HS-5 (cell line): ENCODE measurements at regions not wholly inside any gene's neighbourhood (a gene's known extent, or its start where the extent isn't known, plus 50 kb on each side); places are given as distances from the start of the nearest gene placed in this dataset.

ENCODE experiments used
- DNase-seq: peaks from one replicate; pipeline ENCODE4 v3.0.0-alpha.2; 2012; ENCODE audit warnings: low read depth

DNA sequence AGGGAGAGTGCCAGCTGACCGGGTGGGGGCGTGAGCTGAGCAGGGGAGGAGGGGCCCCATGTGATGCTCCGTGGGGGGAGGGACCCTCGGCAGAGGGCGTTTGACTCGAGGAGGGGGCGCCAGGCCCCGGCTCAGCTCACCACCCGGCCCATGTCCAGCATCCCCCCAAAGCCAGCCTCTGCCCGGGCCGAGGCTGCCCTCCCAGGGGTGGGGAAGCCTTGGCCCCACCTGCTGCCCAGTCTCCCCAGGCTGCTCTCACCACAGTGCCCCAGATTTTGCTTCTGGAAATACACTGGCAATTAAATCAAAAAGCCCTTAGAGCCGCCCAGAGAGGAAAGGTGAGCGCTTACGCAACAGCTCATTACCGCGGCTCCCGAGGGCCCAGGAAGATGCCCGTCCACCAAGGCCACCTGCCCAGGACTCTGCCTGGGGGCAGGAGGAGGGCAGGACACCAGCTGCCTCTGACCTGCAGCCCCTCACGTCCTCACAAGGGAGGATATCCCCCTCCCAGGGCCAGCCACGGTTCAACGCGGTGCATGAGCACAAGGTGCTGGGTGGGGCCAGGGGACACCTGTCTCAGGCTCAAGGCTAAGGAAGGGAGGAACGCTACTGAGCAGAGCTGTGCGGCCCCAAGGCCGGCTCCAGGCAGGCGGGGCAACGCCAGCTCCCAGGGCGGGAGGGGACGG lies 70.0 kb upstream of the INPP5A start:
- no peak for DNase-seq

DNA sequence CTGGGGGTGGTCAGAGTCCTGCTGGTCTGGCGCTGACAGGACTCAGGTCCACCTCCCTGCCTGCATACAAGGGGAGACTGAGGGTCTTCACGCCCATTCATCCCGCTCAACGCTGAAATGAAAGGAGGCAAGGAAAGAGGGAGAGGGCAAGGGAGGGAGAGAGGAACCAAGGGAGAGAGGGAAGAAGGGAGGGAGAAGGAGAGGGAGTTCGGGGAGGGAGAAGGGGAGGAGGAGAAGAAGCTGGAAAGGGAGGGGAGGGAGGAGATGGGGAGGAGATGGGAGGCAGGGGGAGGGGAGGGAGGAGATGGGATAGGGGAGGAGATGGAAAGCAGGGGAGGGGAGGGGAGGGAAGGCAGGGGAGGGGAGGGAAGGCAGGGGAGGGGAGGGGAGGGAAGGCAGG lies 69.4 kb upstream of the INPP5A start:
- no peak for DNase-seq

DNA sequence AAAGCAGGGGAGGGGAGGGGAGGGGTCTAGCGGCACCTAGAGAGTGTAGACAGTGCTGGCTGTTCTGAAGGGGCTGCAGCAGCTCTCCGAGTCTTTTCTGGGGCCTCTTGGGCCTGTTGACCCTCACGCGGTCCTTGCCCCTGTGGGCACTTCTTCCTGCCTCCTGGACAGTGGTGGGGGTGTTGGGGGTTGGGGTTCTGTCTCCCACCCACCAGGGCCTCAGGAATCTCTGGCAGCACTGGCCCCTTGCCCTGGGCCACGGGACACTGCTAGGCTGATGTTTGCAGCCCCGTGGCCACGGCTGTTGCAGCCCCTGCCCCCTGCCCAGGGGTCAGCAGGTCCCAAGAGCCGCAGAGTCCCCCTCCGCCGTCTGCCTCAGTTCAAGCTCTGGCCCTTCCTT lies 68.9 kb upstream of the INPP5A start:
- DNase-seq = no peak

DNA sequence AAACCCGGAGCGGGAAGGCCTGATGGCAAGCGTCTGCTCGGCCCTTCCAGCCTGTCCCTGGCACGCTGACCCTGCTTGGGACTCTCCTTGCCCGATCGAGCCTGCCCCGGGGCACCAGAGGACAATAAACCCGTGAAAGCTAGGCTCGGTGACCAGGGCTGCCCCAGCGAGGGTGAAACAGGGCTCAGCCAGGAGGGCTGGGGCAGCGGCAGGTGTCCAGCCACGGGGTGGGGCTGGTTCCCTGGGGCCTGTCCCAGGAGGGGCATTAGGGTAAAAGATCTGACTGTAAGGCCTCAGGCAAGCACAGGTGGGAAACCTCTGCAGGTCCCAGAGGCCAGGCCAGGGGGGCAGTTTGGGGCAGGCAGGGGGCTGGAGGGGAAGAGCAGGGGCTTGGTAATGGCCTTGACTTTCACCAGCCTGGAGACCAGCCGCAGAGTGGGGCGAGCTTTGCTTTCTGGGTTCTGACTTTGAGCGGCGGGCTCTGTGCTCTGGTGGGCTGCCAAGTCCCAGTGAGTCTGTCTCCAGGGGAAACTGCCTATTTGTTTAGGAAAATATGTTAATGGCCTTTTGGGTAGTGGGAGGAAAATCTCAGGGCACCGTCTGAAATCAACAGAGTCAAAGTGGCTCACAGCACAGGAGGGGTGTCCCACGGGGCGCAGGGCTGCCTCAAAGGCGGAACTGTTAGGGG lies 68.2 kb upstream of the INPP5A start:
- no peak for DNase-seq

DNA sequence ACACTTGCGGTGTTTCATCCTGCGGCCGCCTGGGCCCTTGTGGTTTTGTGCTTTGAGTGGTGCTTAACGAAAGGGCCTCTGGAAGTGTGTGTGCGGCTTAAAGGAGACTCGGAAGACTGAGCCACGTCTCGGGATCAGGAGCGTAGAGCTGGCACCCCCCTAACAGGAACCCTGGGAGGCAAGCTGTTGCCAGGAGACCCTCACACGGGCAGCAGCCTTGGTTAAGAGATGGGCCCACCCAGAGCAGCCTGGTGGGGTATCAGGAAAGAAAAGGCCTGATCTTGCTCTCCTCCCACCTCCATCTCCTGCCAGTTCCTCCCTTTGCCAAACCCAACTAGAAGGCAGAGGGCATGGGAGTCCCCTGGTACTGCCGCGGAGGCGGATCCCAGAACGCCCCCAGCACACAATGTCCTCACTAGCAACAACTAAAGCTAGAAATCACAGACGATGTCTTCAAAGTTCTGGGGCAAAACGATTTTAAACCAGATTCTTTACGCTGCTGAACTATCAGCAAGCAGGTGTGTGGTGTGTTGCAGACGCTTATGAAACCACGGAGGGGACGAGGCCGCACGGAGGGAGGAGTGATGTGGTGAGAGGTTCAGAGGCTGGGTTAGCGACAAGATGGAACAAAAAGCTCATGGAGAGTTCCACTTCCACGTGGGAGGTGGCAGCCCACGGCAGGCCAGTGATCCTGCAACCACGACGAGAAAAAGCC lies 67.0 kb upstream of the INPP5A start:
- no peak for DNase-seq

DNA sequence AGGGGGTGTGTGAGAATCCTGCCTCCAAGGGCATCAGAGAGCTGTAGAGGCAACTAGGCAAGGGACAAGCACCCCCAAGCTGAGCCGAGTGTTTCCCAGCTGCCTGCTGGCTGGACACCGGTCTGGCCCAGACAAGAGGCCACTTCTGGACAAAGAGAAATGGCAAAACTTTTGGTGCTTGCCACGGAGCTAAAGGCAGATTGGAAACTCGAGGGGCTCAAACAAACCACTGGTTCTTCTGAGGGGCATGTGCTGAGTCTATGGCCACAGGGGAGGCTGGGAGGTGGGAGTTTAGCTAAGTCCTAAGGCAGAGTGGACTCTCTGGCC lies 66.5 kb upstream of the INPP5A start:
- DNase-seq = no peak

DNA sequence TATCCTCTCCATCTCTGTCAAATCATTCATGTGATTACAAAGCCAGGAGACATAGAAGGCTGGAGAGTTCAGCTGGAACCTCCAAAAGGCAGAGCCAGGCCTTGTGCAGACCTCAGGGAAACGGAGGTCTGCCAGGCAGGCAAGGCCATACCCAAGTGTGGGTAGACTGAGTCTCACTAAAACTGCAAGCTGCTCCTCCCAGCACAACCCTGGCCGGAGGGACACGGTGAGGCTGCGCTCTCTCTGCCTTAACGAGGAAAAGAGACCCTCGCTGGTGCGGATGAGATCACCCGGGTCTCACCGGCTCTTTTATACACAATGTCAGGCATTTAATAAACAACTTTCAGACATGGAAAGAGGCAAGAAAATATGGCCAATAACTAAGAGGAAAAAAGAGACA lies 66.1 kb upstream of the INPP5A start:
- no peak for DNase-seq

DNA sequence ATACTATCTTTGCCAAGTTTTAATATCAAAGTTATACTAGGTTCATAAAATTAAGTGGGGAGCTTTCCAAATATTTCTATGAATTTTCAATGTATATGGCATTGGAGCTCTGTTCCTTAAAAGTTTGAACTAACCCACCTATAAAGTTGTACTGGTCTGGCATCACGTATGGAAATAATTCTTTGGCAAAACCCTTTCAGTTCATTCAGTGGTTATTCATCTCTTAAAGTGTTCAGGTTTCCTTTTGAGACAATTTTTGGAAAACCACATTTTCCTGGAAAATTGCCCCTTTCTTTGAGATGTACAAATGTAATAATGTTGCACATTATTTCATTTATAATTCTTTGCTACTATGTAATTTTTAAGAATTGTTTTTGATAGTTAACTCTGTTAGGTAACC lies 62.5 kb upstream of the INPP5A start:
- DNase-seq = no peak

DNA sequence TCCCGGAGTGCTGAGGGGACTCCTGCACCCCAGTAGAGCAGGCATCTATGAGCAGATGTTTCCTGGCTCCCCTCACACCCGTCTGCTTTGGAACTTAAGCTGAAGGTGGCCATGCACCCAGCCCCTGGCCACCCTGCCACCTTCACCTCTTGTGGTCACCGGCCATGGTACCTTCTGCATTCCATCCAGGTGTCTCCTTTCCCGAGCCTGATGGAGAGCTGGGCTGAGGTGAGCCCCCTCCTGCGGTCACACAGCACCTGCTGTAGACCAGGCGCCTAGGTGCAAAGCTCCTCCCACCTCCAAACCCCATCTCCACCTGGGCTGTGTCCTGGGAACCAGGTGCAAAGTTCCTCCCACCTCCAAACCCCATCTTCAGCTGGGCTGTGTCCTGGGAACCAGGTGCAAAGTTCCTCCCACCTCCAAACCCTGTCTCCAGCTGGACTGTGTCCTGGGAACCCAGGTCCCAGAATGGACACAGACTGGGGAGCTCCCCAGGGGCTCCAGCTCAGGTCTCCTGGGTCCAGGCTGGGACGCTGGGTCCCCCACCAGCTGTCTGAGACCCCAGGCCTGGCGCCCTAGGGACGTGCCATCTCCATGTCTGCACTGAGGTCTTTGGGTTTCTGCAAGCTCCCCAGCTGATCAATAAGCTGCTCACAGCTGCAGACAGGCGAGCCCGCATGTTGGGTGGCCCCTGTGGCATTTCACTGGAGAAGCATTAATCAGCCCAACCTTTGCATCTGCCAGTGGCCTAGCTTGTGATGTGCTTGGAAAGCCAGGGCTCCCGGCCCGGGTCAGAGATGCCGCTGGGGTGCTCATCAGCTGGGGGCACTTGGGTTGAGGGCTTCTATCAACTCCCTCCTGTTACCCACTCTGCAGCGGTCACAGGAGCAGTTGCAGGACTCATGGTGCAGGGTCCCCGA lies 61.2 kb upstream of the INPP5A start:
- DNase-seq = no peak

DNA sequence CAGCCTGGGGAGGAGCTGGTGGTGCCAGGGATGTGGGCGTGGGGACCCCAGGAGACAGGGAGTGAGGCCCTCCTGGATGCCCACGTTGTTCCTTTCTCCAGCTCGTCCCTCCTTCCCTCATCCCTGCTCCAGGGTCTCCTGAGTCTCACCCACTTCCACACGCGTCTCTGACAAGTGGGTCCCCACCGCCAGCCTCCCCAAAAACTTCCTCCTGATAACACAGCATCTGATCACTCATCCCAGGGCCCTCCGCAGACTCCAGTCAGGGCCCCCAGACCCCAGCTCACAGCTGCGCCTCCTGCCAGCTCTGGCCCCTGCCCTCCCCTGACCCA lies 60.6 kb upstream of the INPP5A start:
- DNase-seq = no peak

DNA sequence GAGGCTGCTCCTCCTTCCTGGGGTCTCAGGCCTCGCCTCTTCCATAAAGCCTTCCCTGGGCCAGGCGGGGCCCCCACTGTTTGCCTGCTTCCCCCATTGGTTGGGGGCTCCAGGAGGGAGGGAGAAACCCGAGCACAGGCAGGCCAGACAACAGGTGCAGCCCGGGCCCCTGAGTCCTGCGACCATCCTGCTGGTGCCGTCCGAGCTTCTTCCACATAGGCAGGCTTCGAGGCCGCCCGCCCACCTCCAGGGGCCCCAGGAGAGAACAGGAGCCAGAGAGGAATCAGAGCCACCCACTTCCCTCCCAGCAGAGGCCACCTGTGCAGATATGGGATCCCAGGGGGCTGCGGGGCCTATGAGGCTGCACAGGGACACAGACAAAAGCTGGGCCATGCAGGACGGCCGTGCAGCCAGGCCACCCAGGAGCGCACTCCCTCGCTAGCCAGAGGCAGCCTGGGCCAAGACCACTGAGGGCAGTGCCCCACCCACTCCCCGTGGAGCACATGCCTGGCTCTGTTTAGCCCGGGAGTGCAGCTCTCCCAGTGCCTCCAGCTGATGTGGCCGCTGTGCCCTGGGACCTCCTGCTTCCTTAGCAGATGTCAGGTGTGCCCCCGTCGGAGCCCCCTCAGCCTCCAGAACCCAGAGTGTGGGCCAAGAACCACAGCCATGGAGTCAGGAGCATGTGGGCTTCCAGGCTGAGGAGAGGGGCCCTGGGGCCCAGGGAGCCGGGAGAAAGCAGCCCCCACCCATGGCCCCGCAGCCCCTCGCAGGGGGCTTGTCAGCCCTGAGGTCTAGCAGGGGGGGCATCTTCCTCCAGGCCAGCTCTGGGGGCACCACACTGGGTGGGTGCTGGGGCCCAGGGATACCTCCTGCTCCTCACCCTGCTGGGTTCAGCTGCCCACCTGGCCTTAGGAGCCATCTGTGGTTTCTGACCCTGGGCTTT lies 59.9 kb upstream of the INPP5A start:
- DNase-seq = no peak

DNA sequence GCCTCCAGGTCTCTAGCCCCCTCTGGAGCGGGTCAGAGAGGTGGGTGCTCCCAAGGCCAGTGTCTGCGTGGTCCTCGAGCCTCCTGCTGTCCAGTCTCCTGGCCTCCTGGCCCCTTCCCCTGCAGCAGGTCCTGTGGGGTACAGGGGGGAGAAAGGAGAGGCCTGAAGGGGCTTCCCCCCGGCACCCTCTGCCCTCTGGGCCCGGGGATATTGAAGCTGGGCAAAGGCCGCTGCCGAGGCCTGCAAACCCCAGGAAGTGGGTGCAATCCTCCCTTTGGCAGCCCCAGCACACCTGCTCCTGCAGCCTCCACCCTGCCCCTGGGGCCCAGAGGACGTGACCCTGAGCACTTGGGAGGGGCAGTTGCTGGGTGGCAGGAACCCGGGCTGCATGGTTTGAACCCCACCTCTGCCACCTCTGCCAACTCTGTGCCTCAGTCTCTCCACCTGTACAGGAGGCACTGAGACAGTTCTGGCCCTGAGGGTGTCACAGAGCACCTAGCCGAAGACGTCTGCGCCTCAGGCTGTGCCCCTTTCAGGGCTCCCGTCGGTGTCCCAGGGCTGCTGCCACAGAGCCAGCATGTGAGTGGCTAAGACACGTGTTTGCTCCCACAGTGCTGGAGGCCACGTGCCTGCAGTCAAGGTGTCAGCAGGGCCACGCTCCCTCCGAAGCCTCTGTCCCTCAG lies 59.1 kb upstream of the INPP5A start:
- no peak for DNase-seq

DNA sequence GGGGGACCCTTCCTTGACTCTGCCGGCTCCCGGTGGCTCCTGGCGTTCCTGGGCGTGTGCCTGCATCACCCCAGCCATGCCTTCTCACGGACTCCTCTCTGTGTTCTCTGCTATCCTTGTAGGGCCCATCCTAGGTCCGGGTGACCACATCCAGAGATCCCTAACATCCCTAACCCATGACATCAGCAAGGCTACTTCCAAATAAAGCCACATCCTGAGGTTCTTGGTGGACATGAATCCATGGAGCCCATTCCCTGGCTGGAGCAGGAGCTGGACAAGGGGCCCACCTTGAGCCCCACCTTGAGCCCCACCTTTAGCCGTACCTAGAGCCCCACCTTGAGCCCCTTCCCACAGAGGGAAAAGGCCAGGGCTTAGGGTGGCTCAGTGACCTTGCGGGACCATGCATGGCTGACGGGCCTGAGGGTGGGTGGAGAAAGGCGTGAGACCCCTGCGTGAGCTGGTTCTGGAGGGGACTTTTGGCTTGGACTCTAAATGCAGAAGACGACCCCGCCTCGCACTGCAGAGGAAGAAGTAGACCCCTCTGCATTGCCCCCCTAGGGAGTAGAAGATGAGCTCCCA lies 58.5 kb upstream of the INPP5A start:
- no peak for DNase-seq

DNA sequence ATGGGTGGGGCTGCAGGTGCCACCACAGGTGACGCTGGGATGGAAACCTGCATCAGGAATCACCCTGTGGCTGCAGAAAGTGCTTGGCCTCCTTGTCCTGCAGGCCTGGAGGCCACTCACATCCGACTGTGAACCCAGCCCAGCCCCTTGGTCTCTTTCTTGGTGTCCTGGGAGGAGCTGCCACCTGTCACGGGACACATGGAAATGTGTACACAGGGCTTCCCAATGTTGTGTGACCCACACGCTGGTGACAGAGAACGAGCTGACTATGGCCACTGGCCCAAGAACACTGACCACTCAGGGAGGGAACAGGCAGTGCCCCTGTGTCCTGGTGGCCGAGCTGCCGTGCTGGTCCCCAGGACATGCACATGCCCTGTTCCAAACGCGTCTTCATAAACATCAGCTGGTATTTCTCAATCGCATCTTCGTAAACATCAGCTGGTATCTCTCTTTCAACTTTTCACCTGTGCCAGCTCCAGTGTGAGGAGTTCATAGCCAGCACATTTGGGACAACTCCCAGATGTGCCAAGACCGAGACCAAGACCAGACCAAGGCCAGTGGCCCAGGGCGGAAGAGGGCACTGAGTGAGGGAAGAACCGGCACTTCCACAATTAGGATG lies 57.9 kb upstream of the INPP5A start:
- DNase-seq = no peak

DNA sequence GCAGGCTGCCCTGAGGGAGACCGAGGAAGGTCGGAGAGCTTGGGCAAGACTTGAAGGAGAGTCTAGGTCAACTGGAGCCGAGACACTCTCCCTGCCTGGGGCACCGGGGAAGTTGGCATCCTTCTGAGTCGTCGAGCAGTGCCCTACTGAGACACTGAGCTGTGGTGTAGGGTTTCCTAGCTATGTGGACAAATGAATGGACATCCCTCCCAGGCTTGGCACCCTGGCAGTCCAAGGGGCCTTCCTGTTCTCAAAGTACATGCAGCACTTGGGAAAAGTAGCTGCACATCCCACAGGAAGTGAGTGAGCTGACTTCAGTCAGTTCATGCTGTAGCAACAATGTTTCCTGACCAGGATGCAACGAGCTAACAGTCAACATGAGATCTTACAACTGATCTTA lies 57.2 kb upstream of the INPP5A start:
- no peak for DNase-seq

DNA sequence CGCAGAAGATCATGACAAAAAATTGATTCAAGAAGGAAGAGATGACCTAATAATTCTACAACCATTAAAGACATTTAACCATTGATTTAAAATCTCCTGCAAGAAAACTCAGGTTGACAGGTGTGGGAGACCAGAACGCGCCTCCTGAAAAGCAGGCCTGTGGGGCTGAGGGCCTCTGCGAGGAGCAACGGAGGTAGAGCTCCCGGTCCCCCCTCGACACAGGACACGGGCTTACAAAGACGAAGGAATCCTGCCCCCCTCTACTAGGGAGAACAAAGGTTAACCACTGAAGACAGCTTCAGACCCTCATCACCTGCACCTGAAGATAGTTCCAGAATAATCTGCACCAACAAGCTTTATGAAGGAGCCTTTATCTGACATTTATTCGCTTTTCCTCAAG lies 55.9 kb upstream of the INPP5A start:
- no peak for DNase-seq

DNA sequence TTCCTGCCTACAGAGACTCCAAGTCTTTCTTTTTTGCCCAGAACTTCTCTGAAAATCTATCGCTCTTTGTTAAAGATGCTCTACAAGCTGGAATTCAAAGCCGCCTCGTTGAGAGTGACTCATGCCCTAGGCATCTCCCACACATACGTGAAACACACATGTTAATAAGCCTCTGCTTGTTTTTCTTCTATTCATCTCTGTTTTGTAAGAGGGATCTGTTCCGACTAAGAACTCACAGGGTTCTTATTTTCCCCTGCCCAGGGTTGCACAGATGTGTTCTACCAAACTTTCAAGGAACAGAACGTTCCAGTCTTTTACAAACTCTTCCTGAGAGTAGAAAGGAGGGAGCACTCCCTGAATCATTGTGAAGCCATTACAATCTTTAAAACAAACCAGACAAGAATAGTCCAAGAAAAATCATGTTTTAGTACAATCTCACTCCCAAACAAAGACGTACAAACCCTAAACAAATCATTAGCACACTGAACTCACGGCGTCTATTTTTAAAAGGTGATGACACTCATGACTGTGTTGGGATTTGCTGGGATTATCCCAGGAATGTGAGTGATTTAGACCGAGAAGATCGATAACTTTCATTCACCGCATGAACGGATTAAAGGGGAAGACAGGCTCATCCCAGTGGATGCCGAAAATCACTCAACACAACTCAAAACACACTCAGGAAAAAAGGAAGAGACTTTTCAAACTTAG lies 55.3 kb upstream of the INPP5A start:
- peak; percentile 32 for DNase-seq

DNA sequence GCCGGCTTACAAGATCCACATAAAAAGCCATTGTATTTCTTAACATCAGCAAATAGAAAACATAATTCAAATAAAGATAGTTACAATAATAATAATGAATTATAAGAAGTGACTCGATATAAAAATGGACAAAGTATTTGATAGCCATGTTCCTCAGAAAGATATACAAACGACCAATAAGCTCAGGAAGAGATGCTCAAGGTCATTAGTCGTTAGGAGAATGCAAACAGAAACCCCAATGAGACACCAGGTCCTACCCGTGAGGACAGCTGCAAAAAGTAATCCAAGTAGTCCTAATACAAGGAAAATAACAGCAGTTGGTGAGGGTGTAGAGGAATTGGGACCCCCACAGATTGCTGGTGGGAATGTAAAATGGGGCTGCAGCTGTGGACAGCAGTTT lies 54.2 kb upstream of the INPP5A start:
- no peak for DNase-seq

DNA sequence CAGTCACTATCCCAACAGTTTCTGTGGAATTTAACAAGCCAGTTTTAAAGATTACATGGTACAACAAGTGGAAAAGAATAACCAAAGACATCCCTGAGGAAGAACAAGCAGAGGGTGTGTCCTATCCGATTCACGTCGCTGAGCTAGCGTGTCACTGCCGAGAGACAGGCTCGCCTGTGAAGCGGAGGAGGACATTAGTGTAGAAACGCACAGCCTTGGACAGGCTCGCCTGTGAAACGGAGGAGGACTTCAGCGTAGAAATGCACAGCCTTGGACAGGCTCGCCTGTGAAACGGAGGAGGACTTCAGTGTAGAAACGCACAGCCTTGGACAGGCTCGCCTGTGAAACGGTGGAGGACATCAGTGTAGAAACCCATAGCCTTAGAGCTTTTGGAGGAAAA lies 52.7 kb upstream of the INPP5A start:
- no peak for DNase-seq
